HEK293 (cell line): ENCODE measurements at regions not wholly inside any gene's neighbourhood (a gene's known extent, or its start where the extent isn't known, plus 50 kb on each side); places are given as distances from the start of the nearest gene placed in this dataset.

ENCODE experiments used
- GLI2 ChIP-seq: fragments of 450-650 bp; formaldehyde crosslinking; IDR thresholded peaks from 2 replicates; pipeline ENCODE4; 2017; ENCODE audit warnings: missing biosample characterization, missing genetic modification characterization, low read depth, borderline replicate concordance
- GLIS2 ChIP-seq: fragments of 450-650 bp; formaldehyde crosslinking; IDR thresholded peaks from 2 replicates; pipeline ENCODE4 v1.5.1; 2016; ENCODE audit warnings: missing biosample characterization, missing genetic modification characterization
- KLF9 ChIP-seq: fragments of 450-650 bp; formaldehyde crosslinking; IDR thresholded peaks from 2 replicates; pipeline ENCODE4 v1.5.1; 2016; ENCODE audit warnings: missing biosample characterization, missing genetic modification characterization, low read depth
- PATZ1 ChIP-seq: fragments of 450-650 bp; formaldehyde crosslinking; IDR thresholded peaks from 2 replicates; pipeline ENCODE4 v1.5.1; 2016; ENCODE audit warnings: missing biosample characterization, missing genetic modification characterization
- PRDM6 ChIP-seq: fragments of 450-650 bp; formaldehyde crosslinking; IDR thresholded peaks from 2 replicates; pipeline ENCODE4 v1.5.1; 2017; ENCODE audit warnings: missing biosample characterization, missing genetic modification characterization
- RBAK ChIP-seq: fragments of 450-650 bp; formaldehyde crosslinking; IDR thresholded peaks from 2 replicates; pipeline ENCODE4 v1.5.1; 2016; ENCODE audit warnings: missing biosample characterization, missing genetic modification characterization
- SCRT2 ChIP-seq: fragments of 450-650 bp; formaldehyde crosslinking; IDR thresholded peaks from 2 replicates; pipeline ENCODE4 v1.5.1; 2016; ENCODE audit warnings: missing biosample characterization, missing genetic modification characterization
- ZFP41 ChIP-seq: fragments of 450-650 bp; formaldehyde crosslinking; IDR thresholded peaks from 2 replicates; pipeline ENCODE4 v1.5.1; 2016; ENCODE audit warnings: missing biosample characterization, missing genetic modification characterization, borderline replicate concordance
- ZFP69B ChIP-seq: fragments of 450-650 bp; formaldehyde crosslinking; IDR thresholded peaks from 2 replicates; pipeline ENCODE4 v1.5.1; 2016; ENCODE audit warnings: missing biosample characterization, missing genetic modification characterization
- ZNF132 ChIP-seq: fragments of 450-650 bp; formaldehyde crosslinking; IDR thresholded peaks from 2 replicates; pipeline ENCODE4 v1.5.1; 2017; ENCODE audit warnings: missing biosample characterization, missing genetic modification characterization, borderline replicate concordance
- ZNF175 ChIP-seq: fragments of 450-650 bp; formaldehyde crosslinking; IDR thresholded peaks from 2 replicates; pipeline ENCODE4 v1.5.1; 2016; ENCODE audit warnings: missing biosample characterization, missing genetic modification characterization
- ZNF19 ChIP-seq: fragments of 450-650 bp; formaldehyde crosslinking; IDR thresholded peaks from 2 replicates; pipeline ENCODE4; 2016; ENCODE audit warnings: missing biosample characterization, missing genetic modification characterization, low read depth
- ZNF2 ChIP-seq: fragments of 450-650 bp; formaldehyde crosslinking; IDR thresholded peaks from 2 replicates; pipeline ENCODE4 v1.5.1; 2016; ENCODE audit warnings: missing biosample characterization, missing genetic modification characterization
- ZNF274 ChIP-seq, 2 experiments: fragments of 200-500 bp in 1 of 2; fragments of 450-650 bp in 1 of 2; sonication (Bioruptor generic) in 1 of 2; formaldehyde crosslinking in 1 of 2; IDR thresholded peaks; 2 replicates each; pipeline versions ENCODE4 v1.5.1 to v1.6.1; 2014 to 2016; ENCODE audit warnings: borderline replicate concordance in 1 of 2, inconsistent platforms in 1 of 2, low read length in 1 of 2, missing biosample characterization in 1 of 2, missing genetic modification characterization in 1 of 2
- ZNF335 ChIP-seq: fragments of 450-650 bp; formaldehyde crosslinking; conservative IDR thresholded peaks from 2 replicates; pipeline ENCODE4 v1.5.1; 2016; ENCODE audit warnings: missing biosample characterization, missing genetic modification characterization
- ZNF366 ChIP-seq: fragments of 450-650 bp; formaldehyde crosslinking; conservative IDR thresholded peaks from 2 replicates; pipeline ENCODE4 v1.5.1; 2016; ENCODE audit warnings: missing biosample characterization, missing genetic modification characterization
- ZNF394 ChIP-seq: fragments of 450-650 bp; formaldehyde crosslinking; IDR thresholded peaks from 2 replicates; pipeline ENCODE4 v1.5.1; 2016; ENCODE audit warnings: missing biosample characterization, missing genetic modification characterization, mild to moderate bottlenecking, moderate library complexity, borderline replicate concordance
- ZNF433 ChIP-seq: fragments of 450-650 bp; formaldehyde crosslinking; IDR thresholded peaks from 2 replicates; pipeline ENCODE4 v1.5.1; 2016; ENCODE audit warnings: missing biosample characterization, missing genetic modification characterization, low read depth
- ZNF473 ChIP-seq: fragments of 450-650 bp; formaldehyde crosslinking; IDR thresholded peaks from 2 replicates; pipeline ENCODE4 v1.5.1; 2017; ENCODE audit warnings: missing biosample characterization, missing genetic modification characterization
- ZNF544 ChIP-seq: fragments of 450-650 bp; formaldehyde crosslinking; IDR thresholded peaks from 2 replicates; pipeline ENCODE4 v1.5.0; 2017; ENCODE audit warnings: missing biosample characterization, missing genetic modification characterization
- ZNF600 ChIP-seq: fragments of 450-650 bp; formaldehyde crosslinking; IDR thresholded peaks from 2 replicates; pipeline ENCODE4 v1.5.1; 2016; ENCODE audit warnings: missing biosample characterization, missing genetic modification characterization
- ZNF623 ChIP-seq: fragments of 450-650 bp; formaldehyde crosslinking; IDR thresholded peaks from 2 replicates; pipeline ENCODE4 v1.5.1; 2016; ENCODE audit warnings: missing biosample characterization, missing genetic modification characterization
- ZNF701 ChIP-seq: fragments of 450-650 bp; formaldehyde crosslinking; IDR thresholded peaks from 2 replicates; pipeline ENCODE4 v1.5.1; 2016; ENCODE audit warnings: missing biosample characterization, missing genetic modification characterization
- ZNF776 ChIP-seq: fragments of 450-650 bp; formaldehyde crosslinking; IDR thresholded peaks from 2 replicates; pipeline ENCODE4 v1.5.0; 2017; ENCODE audit warnings: missing biosample characterization, missing genetic modification characterization, borderline replicate concordance
- ZNF792 ChIP-seq: fragments of 450-650 bp; formaldehyde crosslinking; IDR thresholded peaks from 2 replicates; pipeline ENCODE4 v1.5.1; 2016; ENCODE audit warnings: missing biosample characterization, missing genetic modification characterization
- TF ChIP-seq, protein P1 (sequence below): fragments of 450-650 bp; formaldehyde crosslinking; IDR thresholded peaks from 2 replicates; pipeline ENCODE4 v1.5.1; 2016; ENCODE audit warnings: missing biosample characterization, missing genetic modification characterization
- TF ChIP-seq, protein P2 (sequence below): fragments of 450-650 bp; formaldehyde crosslinking; IDR thresholded peaks from 2 replicates; pipeline ENCODE4 v1.5.1; 2016; ENCODE audit warnings: missing biosample characterization, missing genetic modification characterization
- TF ChIP-seq, protein P3 (sequence below): fragments of 450-650 bp; formaldehyde crosslinking; conservative IDR thresholded peaks from 2 replicates; pipeline ENCODE4 v1.5.1; 2016; ENCODE audit warnings: low read depth, missing biosample characterization, missing genetic modification characterization
- TF ChIP-seq, protein P4 (sequence below): fragments of 450-650 bp; formaldehyde crosslinking; IDR thresholded peaks from 2 replicates; pipeline ENCODE4 v1.5.0; 2017; ENCODE audit warnings: missing biosample characterization, missing genetic modification characterization, borderline replicate concordance

- TF ChIP-seq ZNF175 (tag by site-specific recombination) (no peak), PATZ1 (tag by site-specific recombination) (no peak), ZNF2 (tag by site-specific recombination) (no peak), ZNF19 (no peak), SCRT2 (tag by site-specific recombination) (no peak), ZFP41 (no peak), ZNF394 (tag by site-specific recombination) (no peak), ZNF600 (tag by site-specific recombination) (peak; percentile 66), GLI2 (tag by site-specific recombination) (no peak), ZNF623 (no peak), PRDM6 (no peak), ZNF701 (tag by site-specific recombination) (no peak), ZNF366 (peak; percentile 31; the same call in 1 of the 2 replicates), ZNF433 (tag by site-specific recombination) (no peak), ZNF274 (IDR thresholded peaks at IDR 0.05; ENCODE audit: low read length) (no peak), ZNF274 (tag by site-specific recombination; IDR thresholded peaks at IDR 0.05; ENCODE audit: borderline replicate concordance) (no peak), ZNF792 (tag by site-specific recombination) (no peak), ZNF132 (tag by site-specific recombination) (no peak), ZNF776 (tag by site-specific recombination) (no peak), GLIS2 (tag by site-specific recombination) (no peak), ZNF335 (peak; percentile 99), ZNF544 (no peak), KLF9 (tag by site-specific recombination) (peak; percentile 88), ZFP69B (tag by site-specific recombination) (no peak), ZNF473 (tag by site-specific recombination) (no peak), RBAK (tag by site-specific recombination) (no peak)
- TF ChIP-seq, protein P1, sequence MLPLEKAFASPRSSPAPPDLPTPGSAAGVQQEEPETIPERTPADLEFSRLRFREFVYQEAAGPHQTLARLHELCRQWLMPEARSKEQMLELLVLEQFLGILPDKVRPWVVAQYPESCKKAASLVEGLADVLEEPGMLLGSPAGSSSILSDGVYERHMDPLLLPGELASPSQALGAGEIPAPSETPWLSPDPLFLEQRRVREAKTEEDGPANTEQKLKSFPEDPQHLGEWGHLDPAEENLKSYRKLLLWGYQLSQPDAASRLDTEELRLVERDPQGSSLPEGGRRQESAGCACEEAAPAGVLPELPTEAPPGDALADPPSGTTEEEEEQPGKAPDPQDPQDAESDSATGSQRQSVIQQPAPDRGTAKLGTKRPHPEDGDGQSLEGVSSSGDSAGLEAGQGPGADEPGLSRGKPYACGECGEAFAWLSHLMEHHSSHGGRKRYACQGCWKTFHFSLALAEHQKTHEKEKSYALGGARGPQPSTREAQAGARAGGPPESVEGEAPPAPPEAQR = no peak
- TF ChIP-seq, protein P2, sequence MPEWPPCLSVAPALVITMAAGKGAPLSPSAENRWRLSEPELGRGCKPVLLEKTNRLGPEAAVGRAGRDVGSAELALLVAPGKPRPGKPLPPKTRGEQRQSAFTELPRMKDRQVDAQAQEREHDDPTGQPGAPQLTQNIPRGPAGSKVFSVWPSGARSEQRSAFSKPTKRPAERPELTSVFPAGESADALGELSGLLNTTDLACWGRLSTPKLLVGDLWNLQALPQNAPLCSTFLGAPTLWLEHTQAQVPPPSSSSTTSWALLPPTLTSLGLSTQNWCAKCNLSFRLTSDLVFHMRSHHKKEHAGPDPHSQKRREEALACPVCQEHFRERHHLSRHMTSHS (tag by site-specific recombination) = no peak
- TF ChIP-seq, protein P3, sequence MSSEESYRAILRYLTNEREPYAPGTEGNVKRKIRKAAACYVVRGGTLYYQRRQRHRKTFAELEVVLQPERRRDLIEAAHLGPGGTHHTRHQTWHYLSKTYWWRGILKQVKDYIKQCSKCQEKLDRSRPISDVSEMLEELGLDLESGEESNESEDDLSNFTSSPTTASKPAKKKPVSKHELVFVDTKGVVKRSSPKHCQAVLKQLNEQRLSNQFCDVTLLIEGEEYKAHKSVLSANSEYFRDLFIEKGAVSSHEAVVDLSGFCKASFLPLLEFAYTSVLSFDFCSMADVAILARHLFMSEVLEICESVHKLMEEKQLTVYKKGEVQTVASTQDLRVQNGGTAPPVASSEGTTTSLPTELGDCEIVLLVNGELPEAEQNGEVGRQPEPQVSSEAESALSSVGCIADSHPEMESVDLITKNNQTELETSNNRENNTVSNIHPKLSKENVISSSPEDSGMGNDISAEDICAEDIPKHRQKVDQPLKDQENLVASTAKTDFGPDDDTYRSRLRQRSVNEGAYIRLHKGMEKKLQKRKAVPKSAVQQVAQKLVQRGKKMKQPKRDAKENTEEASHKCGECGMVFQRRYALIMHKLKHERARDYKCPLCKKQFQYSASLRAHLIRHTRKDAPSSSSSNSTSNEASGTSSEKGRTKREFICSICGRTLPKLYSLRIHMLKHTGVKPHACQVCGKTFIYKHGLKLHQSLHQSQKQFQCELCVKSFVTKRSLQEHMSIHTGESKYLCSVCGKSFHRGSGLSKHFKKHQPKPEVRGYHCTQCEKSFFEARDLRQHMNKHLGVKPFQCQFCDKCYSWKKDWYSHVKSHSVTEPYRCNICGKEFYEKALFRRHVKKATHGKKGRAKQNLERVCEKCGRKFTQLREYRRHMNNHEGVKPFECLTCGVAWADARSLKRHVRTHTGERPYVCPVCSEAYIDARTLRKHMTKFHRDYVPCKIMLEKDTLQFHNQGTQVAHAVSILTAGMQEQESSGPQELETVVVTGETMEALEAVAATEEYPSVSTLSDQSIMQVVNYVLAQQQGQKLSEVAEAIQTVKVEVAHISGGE = no peak
- TF ChIP-seq, protein P4, sequence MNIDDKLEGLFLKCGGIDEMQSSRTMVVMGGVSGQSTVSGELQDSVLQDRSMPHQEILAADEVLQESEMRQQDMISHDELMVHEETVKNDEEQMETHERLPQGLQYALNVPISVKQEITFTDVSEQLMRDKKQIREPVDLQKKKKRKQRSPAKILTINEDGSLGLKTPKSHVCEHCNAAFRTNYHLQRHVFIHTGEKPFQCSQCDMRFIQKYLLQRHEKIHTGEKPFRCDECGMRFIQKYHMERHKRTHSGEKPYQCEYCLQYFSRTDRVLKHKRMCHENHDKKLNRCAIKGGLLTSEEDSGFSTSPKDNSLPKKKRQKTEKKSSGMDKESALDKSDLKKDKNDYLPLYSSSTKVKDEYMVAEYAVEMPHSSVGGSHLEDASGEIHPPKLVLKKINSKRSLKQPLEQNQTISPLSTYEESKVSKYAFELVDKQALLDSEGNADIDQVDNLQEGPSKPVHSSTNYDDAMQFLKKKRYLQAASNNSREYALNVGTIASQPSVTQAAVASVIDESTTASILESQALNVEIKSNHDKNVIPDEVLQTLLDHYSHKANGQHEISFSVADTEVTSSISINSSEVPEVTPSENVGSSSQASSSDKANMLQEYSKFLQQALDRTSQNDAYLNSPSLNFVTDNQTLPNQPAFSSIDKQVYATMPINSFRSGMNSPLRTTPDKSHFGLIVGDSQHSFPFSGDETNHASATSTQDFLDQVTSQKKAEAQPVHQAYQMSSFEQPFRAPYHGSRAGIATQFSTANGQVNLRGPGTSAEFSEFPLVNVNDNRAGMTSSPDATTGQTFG (tag by site-specific recombination) = no peak
These were observed 118.4 kb upstream of the SGK1 start (continued) for GRCh38 chr6:134436281-134436815.
